ENCODE measurements at regions not wholly inside any gene's neighbourhood (a gene's known extent, or its start where the extent isn't known, plus 50 kb on each side); places are given as distances from the start of the nearest gene placed in this dataset.

DNA sequence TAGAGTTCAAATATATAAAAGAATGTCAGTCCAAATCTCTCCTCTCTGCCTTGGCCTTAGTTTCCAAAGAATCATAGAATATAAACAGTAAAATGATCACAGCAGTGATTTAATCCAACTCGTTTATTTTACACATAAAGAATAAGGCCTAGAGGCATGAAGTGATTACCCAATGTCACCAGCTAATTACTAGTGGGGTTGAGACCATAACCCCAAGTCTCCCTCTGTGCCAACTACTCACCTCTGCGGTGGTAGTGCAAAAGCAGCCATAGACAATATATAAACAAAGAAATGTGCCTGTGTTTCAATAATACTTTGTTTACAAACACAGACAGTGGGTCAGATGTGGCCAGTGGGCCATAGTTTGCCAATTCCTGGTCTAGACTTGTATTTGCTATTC, 96.6 kb upstream of the FAT3 start:
- no peak for ATAC-seq (ENCODE audit: insufficient number of reproducible peaks, low FRiP score, low read depth)
- TF ChIP-seq, protein P1, sequence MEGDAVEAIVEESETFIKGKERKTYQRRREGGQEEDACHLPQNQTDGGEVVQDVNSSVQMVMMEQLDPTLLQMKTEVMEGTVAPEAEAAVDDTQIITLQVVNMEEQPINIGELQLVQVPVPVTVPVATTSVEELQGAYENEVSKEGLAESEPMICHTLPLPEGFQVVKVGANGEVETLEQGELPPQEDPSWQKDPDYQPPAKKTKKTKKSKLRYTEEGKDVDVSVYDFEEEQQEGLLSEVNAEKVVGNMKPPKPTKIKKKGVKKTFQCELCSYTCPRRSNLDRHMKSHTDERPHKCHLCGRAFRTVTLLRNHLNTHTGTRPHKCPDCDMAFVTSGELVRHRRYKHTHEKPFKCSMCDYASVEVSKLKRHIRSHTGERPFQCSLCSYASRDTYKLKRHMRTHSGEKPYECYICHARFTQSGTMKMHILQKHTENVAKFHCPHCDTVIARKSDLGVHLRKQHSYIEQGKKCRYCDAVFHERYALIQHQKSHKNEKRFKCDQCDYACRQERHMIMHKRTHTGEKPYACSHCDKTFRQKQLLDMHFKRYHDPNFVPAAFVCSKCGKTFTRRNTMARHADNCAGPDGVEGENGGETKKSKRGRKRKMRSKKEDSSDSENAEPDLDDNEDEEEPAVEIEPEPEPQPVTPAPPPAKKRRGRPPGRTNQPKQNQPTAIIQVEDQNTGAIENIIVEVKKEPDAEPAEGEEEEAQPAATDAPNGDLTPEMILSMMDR (IDR thresholded peaks at IDR 0.05), result no peak
- Histone ChIP-seq H3K9me3 (no peaks in the 10 kb centered on the region), H3K27me3 (replicated peaks; ENCODE audit: insufficient read depth) (no peaks in the 10 kb centered on the region), H3K27ac (no peak overlapping the region), H3K4me3 (no peak overlapping the region), H3K4me1 (ENCODE audit: control insufficient read depth in 1 of 2, low read depth in 2 of 2) (no peaks in the 10 kb centered on the region), H3K36me3 (no peaks in the 10 kb centered on the region)
- DNase-seq (ENCODE audit: low spot score), result no peak

DNA sequence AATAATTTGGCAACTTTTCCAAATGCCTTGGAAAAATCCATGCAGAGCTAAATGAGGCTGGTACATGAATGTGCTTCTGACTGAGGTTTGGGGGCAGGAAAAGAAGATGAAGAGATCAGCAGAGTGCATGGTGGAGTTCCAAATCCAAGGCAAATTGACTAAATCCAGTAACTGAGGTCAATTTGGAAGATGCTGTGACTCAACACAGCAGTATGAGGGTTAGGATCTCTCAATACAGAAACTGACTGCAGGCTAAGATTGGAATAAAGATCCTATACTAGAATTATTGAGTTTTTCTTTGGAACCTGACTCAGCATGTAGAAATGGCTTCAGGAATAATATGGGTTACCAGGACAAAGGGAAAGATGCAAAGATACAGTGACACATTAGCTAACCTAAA, 99.3 kb upstream of the FAT3 start:
- H3K4me3 ChIP-seq, result no peak overlapping the region
- no peaks in the 10 kb centered on the region for H3K36me3 ChIP-seq
- no peaks in the 10 kb centered on the region for H3K4me1 ChIP-seq (ENCODE audit: control insufficient read depth in 1 of 2, low read depth in 2 of 2)
- no peaks in the 10 kb centered on the region for H3K27me3 ChIP-seq (replicated peaks; ENCODE audit: insufficient read depth)
- TF ChIP-seq, protein P1 (IDR thresholded peaks at IDR 0.05), result no peak
- DNase-seq (ENCODE audit: low spot score), result no peak
- ATAC-seq (ENCODE audit: insufficient number of reproducible peaks, low FRiP score, low read depth), result no peak
- H3K27ac ChIP-seq, result no peak overlapping the region
- H3K9me3 ChIP-seq, result no peaks in the 10 kb centered on the region

DNA sequence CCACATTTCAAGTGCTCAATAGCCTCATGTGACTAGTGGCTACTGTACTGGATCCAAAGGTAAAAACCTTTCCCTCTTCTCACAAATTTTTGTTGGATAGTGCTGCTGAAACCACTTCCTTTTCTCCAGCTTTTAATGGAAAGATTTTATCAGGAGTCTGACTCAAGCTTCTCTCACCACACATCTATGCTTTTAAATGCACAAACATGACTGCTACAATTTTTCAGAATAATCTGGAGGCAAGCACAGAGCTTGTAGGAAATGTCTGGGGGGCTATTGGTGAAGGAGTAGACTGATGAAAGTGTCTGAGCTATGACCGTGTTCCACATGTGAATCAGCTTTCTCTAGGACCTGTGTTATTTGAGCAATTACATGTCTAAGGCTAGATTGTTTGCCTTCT, 101.1 kb upstream of the FAT3 start:
- DNase-seq (ENCODE audit: low spot score), result no peak
- H3K27me3 ChIP-seq (replicated peaks; ENCODE audit: insufficient read depth), result no peaks in the 10 kb centered on the region
- TF ChIP-seq, protein P1 (IDR thresholded peaks at IDR 0.05), result no peak

DNA sequence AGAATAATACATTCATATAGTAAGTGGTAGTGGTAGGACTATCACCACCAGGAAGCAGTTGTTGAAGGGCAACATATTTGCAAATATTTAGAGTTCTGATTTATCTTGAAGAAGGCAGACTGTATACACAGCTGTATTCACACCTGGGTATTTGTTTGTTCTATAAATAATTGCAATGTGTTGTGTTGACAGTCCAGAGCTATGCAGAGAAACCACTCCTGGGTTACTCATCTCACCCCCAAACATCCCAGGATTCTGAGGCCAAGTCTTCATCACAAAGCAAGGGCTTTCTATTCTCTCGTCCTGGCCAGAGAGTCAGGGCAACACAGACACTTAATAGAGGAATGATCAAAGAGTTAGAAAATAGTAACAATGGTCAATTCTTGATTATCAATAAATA, 102.1 kb upstream of the FAT3 start:
- DNase-seq (ENCODE audit: low spot score) (no peak), ATAC-seq (ENCODE audit: insufficient number of reproducible peaks, low FRiP score, low read depth) (no peak)
- Histone ChIP-seq H3K27me3 (replicated peaks; ENCODE audit: insufficient read depth) (no peaks in the 10 kb centered on the region), H3K9me3 (peaks cover 4% of the 10 kb centered on the region), H3K4me1 (ENCODE audit: control insufficient read depth in 1 of 2, low read depth in 2 of 2) (no peaks in the 10 kb centered on the region), H3K36me3 (no peaks in the 10 kb centered on the region), H3K4me3 (no peak overlapping the region), H3K27ac (no peak overlapping the region)
- TF ChIP-seq, protein P1 (IDR thresholded peaks at IDR 0.05), result no peak

More for the DNA sequence above, 101.1 kb upstream of the FAT3 start:
- Histone ChIP-seq H3K27ac (no peak overlapping the region), H3K36me3 (no peaks in the 10 kb centered on the region), H3K4me1 (ENCODE audit: control insufficient read depth in 1 of 2, low read depth in 2 of 2) (no peaks in the 10 kb centered on the region), H3K9me3 (peaks cover 4% of the 10 kb centered on the region), H3K4me3 (no peak overlapping the region)
- ATAC-seq (ENCODE audit: insufficient number of reproducible peaks, low FRiP score, low read depth), result no peak

DNA sequence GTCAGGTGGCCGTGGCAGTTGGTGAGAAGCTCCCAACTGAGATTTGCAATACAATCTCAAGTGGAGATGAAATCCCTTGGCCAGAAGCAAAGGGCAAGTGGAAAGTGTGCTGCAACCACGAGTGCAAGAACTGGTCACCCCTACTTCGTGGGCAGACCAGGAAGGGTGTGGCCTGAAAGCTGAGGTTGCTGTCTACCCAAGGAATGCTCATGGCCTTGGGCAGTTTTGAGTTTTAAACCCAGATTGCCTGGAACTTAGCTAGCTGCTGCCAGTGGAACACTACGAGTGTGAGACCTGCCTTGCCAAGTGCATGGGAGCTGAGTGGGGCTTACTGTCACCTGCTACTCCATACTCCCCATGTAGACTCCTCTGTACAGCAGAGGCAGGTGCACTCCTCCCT, 113.3 kb upstream of the FAT3 start:
- DNase-seq (ENCODE audit: low spot score) (no peak), ATAC-seq (ENCODE audit: insufficient number of reproducible peaks, low FRiP score, low read depth) (no peak)
- H3K27ac ChIP-seq, result no peak overlapping the region
- H3K27me3 ChIP-seq (replicated peaks; ENCODE audit: insufficient read depth), result no peaks in the 10 kb centered on the region
- H3K9me3 ChIP-seq, result no peaks in the 10 kb centered on the region
- no peaks in the 10 kb centered on the region for H3K4me1 ChIP-seq (ENCODE audit: control insufficient read depth in 1 of 2, low read depth in 2 of 2)
- TF ChIP-seq, protein P1 (IDR thresholded peaks at IDR 0.05), result no peak
- no peaks in the 10 kb centered on the region for H3K36me3 ChIP-seq
- no peak overlapping the region for H3K4me3 ChIP-seq
